ENCODE measurements at regions not wholly inside any gene's neighbourhood (a gene's known extent, or its start where the extent isn't known, plus 50 kb on each side); places are given as distances from the start of the nearest gene placed in this dataset.
"Not testable (repeated sequence)": the region's sequence is repeated elsewhere in the genome, so short reads cannot be mapped to it uniquely, and the experiment has no call there.

DNA sequence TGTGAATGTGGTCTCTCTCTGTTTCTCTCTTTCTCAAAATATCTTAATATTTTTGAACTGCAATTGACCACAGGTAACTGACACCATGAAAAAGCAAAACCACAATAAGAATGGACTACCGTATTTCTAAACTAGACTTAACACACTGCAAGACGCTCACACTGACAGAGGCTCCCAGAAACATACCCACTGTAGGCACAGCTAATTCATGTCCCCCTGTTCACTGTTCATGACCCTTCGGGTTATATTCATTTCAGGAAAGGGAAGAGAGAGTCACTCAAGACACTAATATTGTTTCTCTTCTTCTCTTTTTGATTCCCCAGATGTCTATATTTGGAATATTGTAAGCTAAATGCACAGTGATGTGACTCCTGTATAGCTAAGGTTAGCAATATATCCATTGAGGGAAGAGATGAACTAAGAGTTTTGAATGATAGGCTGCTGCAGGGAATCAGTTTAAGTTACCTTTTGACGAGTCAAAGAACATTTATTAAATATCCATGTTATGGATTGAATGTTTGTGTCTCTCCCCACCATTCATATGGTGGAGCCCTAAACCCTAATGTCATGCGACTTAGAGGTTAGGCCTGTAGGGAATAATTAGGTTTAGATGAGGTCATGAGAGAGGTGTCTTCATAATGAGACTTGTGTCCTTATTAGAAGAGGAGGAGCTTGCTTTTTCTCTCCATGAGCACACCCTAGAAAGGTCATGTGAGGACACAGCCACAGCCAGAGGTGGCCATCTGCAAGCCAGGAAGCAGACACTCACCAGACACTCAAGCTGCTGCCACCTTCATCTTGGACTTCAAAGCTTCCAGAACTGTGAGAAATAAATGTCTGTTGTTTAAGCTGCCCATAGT lies 216.6 kb upstream of the GRM7 start:
- DNase-seq = no peak

DNA sequence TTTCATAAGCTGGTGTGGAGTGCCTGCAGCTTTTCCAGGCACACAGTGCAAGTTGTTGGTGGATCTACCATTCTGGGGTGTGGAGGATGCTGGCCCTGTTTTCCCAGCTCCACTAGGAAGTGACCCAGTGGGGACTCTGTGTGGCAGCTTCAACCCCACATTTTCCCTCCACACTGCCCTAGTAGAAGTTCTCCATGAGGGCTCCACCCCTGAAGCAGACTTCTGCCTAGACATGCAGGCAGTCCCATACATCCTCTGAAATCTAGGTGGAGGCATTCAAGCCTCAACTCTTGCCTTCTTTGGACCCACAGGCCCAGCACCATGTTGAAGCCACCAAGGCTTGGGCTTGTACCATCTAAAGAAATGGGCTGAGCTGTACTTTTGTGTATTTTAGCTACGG lies 206.2 kb upstream of the GRM7 start:
- DNase-seq = no peak

- DNase-seq = no peak
Observed at GRCh38 chr3:6655275-6655674, 205.6 kb upstream of the GRM7 start.

DNA sequence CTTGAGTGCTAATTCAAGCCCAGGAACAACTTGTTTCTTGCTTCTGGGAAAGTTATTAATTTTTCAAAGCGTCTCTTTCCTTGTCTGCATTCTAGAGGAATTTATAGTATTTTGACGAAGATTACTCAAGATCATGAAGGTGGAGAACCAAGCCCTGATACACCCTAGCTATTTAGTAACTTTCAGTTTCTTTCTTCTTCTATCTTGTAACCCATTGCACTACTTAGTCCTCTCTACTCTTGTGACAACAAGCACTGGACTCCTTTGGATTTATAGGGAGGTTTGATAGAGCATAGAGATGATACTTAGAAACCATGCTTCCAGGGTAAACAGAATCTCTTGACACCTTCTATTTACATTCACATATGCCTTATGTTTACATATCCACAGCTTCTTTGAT lies 203.3 kb upstream of the GRM7 start:
- no peak for DNase-seq

GRCh38 chr3:6667354-6667753 lies 193.6 kb upstream of the GRM7 start:
- DNase-seq = no peak

GRCh38 chr3:6671363-6671762 lies 189.6 kb upstream of the GRM7 start:
- DNase-seq = no peak

DNA sequence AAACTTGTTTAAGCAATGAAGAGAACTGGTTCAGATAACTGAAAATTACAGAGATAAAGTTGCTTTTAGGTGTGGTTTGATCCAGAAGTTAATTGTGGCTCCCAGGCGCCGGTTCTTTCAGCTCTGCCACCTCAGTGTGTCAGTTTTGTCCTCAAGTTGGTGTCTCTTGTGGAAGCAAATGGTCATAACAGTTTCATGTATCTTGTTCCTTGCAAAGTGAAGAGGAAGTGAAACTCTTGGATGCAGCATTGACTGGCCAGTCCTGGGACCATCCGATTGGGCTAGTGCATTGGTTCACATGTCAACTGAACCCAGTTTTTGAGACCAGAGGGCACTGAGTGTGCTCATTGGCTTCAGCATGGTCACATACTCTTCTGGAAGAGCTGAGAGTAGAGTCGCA lies 181.4 kb upstream of the GRM7 start:
- DNase-seq = no peak

GRCh38 chr3:6680119-6680806 lies 180.7 kb upstream of the GRM7 start:
- no peak for DNase-seq

GRCh38 chr3:6697285-6697684 lies 163.6 kb upstream of the GRM7 start:
- no peak for DNase-seq

GRCh38 chr3:6697722-6698121 lies 163.2 kb upstream of the GRM7 start:
- no peak for DNase-seq

DNA sequence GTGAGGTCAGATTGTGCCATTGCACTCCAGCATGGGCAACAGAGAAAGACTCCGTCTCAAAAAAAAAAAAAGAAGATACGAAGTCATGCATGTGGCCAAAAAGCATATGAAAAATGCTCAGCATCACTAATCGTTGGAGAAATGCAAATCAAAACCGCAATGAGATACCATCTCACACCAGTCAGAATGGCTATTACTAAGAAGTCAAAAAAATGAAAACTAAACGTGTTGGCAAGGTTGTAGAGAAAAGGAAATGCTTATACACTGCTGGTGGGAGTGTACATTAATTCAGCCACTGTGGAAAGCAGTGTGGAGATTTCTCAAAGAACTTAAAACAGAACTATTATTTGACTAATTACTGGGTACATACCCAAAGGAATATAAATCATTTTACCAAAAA lies 156.1 kb upstream of the GRM7 start:
- DNase-seq = not testable (repeated sequence)

- no peak for DNase-seq
Observed at GRCh38 chr3:6706777-6707176, 154.1 kb upstream of the GRM7 start.

GRCh38 chr3:6709178-6709577 lies 151.7 kb upstream of the GRM7 start:
- no peak for DNase-seq

DNA sequence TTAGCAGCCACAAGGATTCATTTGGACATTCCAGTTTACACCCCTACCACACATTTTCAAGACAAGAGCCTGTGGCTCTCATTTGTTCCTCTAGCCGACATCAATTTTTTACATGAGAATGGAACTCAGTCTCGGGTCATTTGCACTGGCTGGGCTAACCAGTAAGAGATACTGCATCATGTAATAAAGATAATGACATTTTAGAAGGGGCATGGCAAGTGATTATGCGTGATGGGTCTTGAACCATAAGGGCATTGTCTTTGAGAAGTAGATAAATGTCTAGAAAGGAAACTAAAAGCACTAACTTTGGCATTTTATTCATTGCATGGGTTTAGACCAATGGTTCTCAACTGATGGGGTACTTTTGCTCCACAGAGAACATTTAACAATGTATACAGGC lies 146.0 kb upstream of the GRM7 start:
- no peak for DNase-seq

GRCh38 chr3:6716420-6716819 lies 144.5 kb upstream of the GRM7 start:
- no peak for DNase-seq

DNA sequence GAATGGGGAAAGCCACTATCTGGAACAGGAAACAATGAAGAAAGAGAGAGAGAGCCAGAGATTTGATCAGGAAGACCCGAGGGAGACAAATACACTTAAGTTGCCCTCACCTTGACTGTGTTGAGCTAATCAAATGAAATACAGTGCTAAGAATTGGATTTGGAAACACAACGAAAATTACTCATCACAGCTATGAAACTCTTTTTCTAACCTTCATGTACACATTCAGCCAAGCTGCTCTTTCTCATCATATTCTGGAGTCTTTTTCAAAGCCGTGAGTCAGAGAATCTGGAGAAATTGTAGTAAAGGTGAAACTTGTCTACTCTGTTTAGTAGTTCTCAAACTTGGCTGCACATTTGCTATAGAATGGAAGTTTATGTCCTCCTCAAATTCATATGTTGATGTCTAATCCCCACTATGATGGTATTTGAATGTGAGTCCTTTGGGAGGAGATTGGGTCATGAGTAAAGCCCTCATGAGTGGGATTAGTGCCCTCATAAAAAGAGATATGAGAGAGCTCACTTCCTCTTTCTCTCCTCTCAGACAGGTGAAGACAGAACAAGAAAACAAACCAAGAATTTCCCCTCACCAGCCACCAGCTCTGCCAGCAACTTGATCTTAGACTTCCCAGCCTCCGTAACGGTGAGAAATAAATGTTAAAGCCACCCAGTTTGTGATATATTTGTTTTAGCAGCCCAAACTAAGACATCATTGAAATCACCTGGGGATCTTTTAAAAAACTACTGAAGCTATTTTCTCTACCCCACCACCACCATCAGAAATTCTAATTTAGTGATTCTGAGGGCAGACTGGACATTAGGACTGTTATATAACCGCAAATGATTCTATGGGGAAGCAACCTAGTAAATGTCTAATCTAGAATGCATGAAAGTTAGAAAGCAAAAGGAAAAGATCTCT lies 143.6 kb upstream of the GRM7 start:
- DNase-seq = no peak

DNA sequence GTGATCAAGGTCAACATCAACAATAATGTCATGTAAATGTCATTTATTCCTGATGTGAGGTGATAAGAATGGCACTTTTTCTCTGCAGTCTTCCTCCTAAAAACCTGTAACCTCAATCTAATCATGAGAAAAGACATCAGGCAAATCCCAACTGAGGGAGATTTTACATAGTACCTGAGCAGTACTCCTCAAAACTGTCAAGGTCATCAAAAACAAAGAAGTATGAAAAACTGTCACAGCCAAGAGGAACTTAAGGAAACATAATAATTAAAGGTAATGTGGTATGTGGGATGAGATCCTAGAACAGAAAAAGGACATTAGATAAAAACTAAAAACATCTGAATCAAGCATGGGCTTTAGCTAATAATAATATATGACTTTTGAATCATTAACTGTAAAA lies 140.9 kb upstream of the GRM7 start:
- DNase-seq = no peak

DNA sequence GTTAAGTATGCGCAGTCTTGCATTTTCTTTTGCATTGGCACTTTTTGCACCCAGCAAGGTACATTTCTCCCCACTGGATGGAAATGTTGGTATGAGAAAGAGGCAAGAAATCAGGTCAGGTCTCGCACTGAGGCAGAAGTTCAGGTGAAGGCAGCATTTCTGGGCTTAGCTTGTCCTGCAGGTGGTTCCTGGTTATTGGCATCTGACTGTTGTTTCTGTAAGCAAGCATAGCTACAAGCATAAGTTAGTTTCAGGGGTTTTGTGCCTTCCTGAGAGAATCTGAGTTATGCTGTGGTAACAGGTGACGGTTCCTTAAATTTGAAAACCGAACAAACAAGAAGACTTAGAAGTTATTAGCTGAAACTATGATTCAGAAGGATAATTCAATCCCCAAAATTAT lies 139.4 kb upstream of the GRM7 start:
- DNase-seq = no peak

DNA sequence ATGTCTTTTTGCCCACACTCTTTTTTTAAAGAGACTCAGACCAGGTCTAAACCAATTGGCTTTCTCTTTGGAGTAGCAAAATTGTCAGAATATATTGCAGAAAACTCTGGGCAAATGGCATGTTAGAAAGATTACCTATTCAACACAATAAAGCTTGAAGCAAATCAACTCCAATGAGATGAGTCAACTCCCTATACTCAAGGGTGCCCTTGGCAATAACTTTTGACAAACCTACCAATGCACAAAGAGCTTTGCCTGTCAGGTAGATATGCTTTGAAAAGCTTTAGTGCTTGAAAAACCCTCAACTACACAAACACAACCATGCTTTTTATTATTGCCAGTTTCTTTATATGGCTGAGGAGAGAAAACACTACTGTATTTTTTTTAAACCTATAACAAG lies 137.7 kb upstream of the GRM7 start:
- DNase-seq = no peak

DNA sequence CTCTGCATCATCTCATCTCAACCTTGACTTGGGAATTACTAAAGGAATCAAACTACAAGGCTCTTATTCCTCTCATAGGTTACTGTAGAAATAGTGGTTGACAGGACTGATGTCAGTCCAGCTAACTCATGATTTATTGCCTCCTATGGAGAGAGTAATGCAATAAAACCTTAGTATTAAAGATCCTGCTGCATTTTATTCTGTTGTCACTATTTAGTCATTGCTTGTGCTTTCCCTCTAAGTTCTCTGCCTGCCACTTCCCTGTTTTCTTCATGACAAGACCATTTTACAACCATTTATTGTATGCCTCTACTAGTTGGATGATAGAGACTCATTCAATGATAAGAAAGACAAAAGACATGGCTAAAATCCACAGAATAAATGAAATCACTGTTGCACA lies 134.1 kb upstream of the GRM7 start:
- no peak for DNase-seq

GRCh38 chr3:6732807-6733206 lies 128.1 kb upstream of the GRM7 start:
- no peak for DNase-seq

GRCh38 chr3:6733699-6734394 lies 127.1 kb upstream of the GRM7 start:
- DNase-seq = no peak

DNA sequence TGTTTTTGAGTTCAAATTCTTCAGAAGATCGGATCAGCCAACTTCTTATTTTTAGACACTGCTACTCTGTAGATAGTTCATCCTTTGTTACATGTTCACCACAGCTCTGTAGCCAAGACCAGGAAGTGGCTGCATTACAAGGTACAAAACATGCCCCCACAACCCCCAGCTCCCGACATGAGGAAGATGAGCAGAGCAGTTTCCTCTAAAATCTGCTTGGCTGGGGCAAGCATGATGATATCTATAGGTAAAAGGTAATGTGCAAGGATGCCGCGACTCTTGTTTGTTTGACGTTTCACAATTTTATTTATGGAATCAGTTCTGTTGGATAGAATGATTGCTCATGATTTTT lies 126.5 kb upstream of the GRM7 start:
- no peak for DNase-seq
